ENCODE measurements at regions not wholly inside any gene's neighbourhood (a gene's known extent, or its start where the extent isn't known, plus 50 kb on each side); places are given as distances from the start of the nearest gene placed in this dataset.
A peak's percentile ranks its signal among the peaks of the same experiment; 100 is the strongest.

DNA sequence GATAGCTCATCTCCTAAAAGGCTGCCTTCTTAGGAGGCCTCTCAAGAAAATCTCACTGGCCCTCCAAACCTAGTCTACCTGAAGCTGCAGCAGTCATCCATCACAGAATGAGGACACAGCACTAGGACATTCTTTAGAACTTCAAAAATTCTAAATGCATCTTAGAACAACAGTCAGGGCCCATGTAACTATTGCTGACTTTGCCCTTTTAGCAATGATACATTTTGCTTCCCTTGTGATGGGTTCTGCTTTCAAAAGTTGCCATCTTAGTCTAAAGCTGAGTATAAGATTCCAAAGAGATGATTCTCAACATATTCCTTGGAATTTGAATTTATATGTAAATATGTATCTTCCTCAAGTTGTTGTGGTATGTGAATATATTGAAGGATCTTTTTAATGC is 793.0 kb downstream of the RAB28 start:
- no peak for DNase-seq
- TF ChIP-seq, protein P1, sequence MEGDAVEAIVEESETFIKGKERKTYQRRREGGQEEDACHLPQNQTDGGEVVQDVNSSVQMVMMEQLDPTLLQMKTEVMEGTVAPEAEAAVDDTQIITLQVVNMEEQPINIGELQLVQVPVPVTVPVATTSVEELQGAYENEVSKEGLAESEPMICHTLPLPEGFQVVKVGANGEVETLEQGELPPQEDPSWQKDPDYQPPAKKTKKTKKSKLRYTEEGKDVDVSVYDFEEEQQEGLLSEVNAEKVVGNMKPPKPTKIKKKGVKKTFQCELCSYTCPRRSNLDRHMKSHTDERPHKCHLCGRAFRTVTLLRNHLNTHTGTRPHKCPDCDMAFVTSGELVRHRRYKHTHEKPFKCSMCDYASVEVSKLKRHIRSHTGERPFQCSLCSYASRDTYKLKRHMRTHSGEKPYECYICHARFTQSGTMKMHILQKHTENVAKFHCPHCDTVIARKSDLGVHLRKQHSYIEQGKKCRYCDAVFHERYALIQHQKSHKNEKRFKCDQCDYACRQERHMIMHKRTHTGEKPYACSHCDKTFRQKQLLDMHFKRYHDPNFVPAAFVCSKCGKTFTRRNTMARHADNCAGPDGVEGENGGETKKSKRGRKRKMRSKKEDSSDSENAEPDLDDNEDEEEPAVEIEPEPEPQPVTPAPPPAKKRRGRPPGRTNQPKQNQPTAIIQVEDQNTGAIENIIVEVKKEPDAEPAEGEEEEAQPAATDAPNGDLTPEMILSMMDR (IDR thresholded peaks at IDR 0.05), result no peak
- TF ChIP-seq POLR2A (IDR thresholded peaks at IDR 0.05), result no peak
- H3K27me3 ChIP-seq, result no peaks in the 10 kb centered on the region
- no peaks in the 10 kb centered on the region for H3K9me3 ChIP-seq
- intact Hi-C loops (cut with DNase I), result no loop called here
- no peak overlapping the region for H3K27ac ChIP-seq
- no peak overlapping the region for H3K4me3 ChIP-seq
- no peaks in the 10 kb centered on the region for H3K36me3 ChIP-seq
- H3K4me1 ChIP-seq, result no peaks in the 10 kb centered on the region
- no peak for ATAC-seq

GRCh38 chr4:12689457-12689856 is 794.7 kb downstream of the RAB28 start:
- Histone ChIP-seq H3K4me3 (no peak overlapping the region), H3K4me1 (no peaks in the 10 kb centered on the region), H3K36me3 (no peaks in the 10 kb centered on the region), H3K27me3 (no peaks in the 10 kb centered on the region), H3K9me3 (no peaks in the 10 kb centered on the region), H3K27ac (no peak overlapping the region)
- intact Hi-C loops (cut with DNase I), result no loop called here
- DNase-seq (no peak), ATAC-seq (no peak)
- no peak for TF ChIP-seq POLR2A (IDR thresholded peaks at IDR 0.05)
- TF ChIP-seq, protein P1 (IDR thresholded peaks at IDR 0.05), result no peak
- 88 to 95% (median 93%) methylated on average over 2 of the region's 2 CpGs for WGBS, 4 donors

DNA sequence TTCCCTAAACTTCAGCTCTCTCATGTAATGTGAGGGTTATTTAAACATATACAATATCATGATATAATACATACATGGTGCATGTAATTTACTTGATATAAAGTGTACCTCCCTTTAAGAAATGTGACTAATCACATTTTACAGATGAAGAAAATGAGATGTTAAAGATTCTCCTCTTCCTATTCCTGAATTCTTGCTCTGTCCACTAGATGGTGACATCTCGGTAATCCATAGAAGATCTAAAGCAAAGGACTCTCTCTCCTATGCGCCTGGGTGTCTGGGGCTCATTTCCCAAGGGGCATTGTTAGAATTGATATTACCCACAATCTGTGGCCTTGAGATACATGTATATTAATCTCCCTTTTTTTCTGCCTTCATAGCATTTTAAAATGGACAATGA is 804.9 kb downstream of the RAB28 start:
- ATAC-seq, result no peak
- H3K27me3 ChIP-seq, result no peaks in the 10 kb centered on the region
- H3K36me3 ChIP-seq, result no peaks in the 10 kb centered on the region
- intact Hi-C loops (cut with DNase I), result loop anchor here in 1 of 10 donors (2.0 kb wide), 1 partner anchor 44 kb away; no protein-coding TSS in a partner anchor
- H3K27ac ChIP-seq, result no peak overlapping the region
- WGBS, 4 donors, result 35 to 44% (median 42%) methylated on average over 2 of the region's 2 CpGs
- no peaks in the 10 kb centered on the region for H3K4me1 ChIP-seq
- TF ChIP-seq, protein P1 (IDR thresholded peaks at IDR 0.05), result peak in 6 of 12 donors; percentile 17 to 34 (median 22)
- no peak for TF ChIP-seq POLR2A (IDR thresholded peaks at IDR 0.05)
- H3K4me3 ChIP-seq, result no peak overlapping the region
- peaks cover 0 to 17% (median 11%) of the 10 kb centered on the region in 12 donors for H3K9me3 ChIP-seq
- DNase-seq, result no peak

DNA sequence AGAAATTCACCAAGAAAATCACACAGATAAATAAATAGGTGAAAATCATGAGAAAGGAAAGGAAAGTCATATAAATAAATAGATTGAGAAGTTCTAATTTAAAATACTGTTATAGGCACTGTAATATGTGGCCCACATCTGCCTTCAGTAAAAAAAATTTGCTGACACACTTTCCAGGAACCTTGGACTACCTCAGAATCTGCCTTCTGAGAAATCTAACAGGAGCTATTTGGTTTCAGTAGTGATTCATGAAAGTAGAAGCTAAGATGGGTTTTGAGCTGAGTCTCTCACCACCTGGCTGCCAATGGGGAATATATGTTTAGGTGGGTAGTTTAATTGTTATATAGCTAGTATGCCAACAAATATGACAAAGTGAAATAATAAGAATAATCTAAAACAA is 810.0 kb downstream of the RAB28 start:
- no peak for DNase-seq
- no peak for TF ChIP-seq POLR2A (IDR thresholded peaks at IDR 0.05)
- TF ChIP-seq, protein P1 (IDR thresholded peaks at IDR 0.05), result no peak
- H3K27ac ChIP-seq, result no peak overlapping the region
- no peak overlapping the region for H3K4me3 ChIP-seq
- intact Hi-C loops (cut with DNase I), result no loop called here
- no peaks in the 10 kb centered on the region for H3K27me3 ChIP-seq
- peaks cover 0 to 37% (median 12%) of the 10 kb centered on the region in 12 donors for H3K9me3 ChIP-seq
- no peak for ATAC-seq
- H3K4me1 ChIP-seq, result no peaks in the 10 kb centered on the region
- no peaks in the 10 kb centered on the region for H3K36me3 ChIP-seq

Data from heart left ventricle (tissue), 16 donors.